H9 (cell line): ENCODE measurements at regions not wholly inside any gene's neighbourhood (a gene's known extent, or its start where the extent isn't known, plus 50 kb on each side); places are given as distances from the start of the nearest gene placed in this dataset.

Source experiments
- DNase-seq: peaks from one replicate; pipeline ENCODE4 v3.0.0-alpha.2; 2017
- H2AFZ ChIP-seq: one replicate; pipeline ENCODE4 v1.6.1; 2013; ENCODE audit warnings: mild to moderate bottlenecking, low read length, control low read depth, moderate library complexity
- H2AK5ac ChIP-seq: 2 replicates; pipeline ENCODE4 v1.6.1; 2013; ENCODE audit warnings: low read length, control low read depth, mixed read lengths; ENCODE audit not compliant: insufficient read length
- H2BK120ac ChIP-seq: one replicate; pipeline ENCODE4 v1.6.1; 2013; ENCODE audit warnings: low read depth, mild to moderate bottlenecking, low read length, control low read depth, inconsistent platforms; ENCODE audit not compliant: poor library complexity, severe bottlenecking
- H2BK12ac ChIP-seq: 2 replicates; pipeline ENCODE4 v1.6.1; 2013; ENCODE audit warnings: low read length, control low read depth, mixed read lengths, low read depth; ENCODE audit not compliant: insufficient read length
- H2BK15ac ChIP-seq: 2 replicates; pipeline ENCODE4 v1.6.1; 2013; ENCODE audit warnings: low read depth, low read length, control low read depth
- H2BK20ac ChIP-seq: one replicate; pipeline ENCODE4 v1.6.1; 2013; ENCODE audit warnings: low read depth, mild to moderate bottlenecking, low read length, control low read depth, inconsistent platforms; ENCODE audit not compliant: poor library complexity, severe bottlenecking
- H2BK5ac ChIP-seq: 2 replicates; pipeline ENCODE4 v1.6.1; 2013; ENCODE audit warnings: low read length, control low read depth, mixed read lengths; ENCODE audit not compliant: insufficient read length
- H3K14ac ChIP-seq: 2 replicates; pipeline ENCODE4 v1.6.1; 2013; ENCODE audit warnings: low read length, control low read depth; ENCODE audit not compliant: insufficient read depth
- H3K18ac ChIP-seq: 2 replicates; pipeline ENCODE4 v1.6.1; 2013; ENCODE audit warnings: low read depth, mild to moderate bottlenecking, mixed read lengths, low read length, control low read depth; ENCODE audit not compliant: insufficient read length
- H3K23ac ChIP-seq: 2 replicates; pipeline ENCODE4 v1.6.1; 2013; ENCODE audit warnings: low read length, control low read depth, mixed read lengths, low read depth; ENCODE audit not compliant: insufficient read length
- H3K23me2 ChIP-seq: 2 replicates; pipeline ENCODE4 v1.6.1; 2013; ENCODE audit warnings: low read depth, mild to moderate bottlenecking, mixed read lengths, low read length, control low read depth; ENCODE audit not compliant: insufficient read length, poor library complexity, severe bottlenecking
- H3K27ac ChIP-seq: 2 replicates; pipeline ENCODE4 v1.5.1; 2013; ENCODE audit warnings: low read length, control low read depth, mixed read lengths, low read depth; ENCODE audit not compliant: insufficient read length
- H3K27me3 ChIP-seq: 2 replicates; pipeline ENCODE4 v1.6.1; 2013; ENCODE audit warnings: low read length, control low read depth, inconsistent platforms; ENCODE audit not compliant: insufficient read depth
- H3K4ac ChIP-seq: 2 replicates; pipeline ENCODE4 v1.6.1; 2013; ENCODE audit warnings: low read depth, mild to moderate bottlenecking, control low read depth, inconsistent platforms, low read length, moderate library complexity
- H3K4me1 ChIP-seq: 2 replicates; pipeline ENCODE4 v1.6.1; 2013; ENCODE audit warnings: low read length, control low read depth, inconsistent platforms; ENCODE audit not compliant: insufficient read depth
- H3K4me2 ChIP-seq: 2 replicates; pipeline ENCODE4 v1.6.1; 2013; ENCODE audit warnings: low read length, control low read depth, mixed read lengths; ENCODE audit not compliant: insufficient read length, insufficient read depth
- H3K56ac ChIP-seq: 2 replicates; pipeline ENCODE4 v1.6.1; 2013; ENCODE audit warnings: low read depth, mild to moderate bottlenecking, mixed read lengths, low read length, control low read depth; ENCODE audit not compliant: insufficient read length
- H3K79me1 ChIP-seq: 2 replicates; pipeline ENCODE4 v1.6.1; 2013; ENCODE audit warnings: low read depth, mild to moderate bottlenecking, moderate library complexity, low read length, control low read depth, inconsistent platforms; ENCODE audit not compliant: insufficient read depth, poor library complexity, severe bottlenecking
- H3K79me2 ChIP-seq: 2 replicates; pipeline ENCODE4 v1.6.1; 2013; ENCODE audit warnings: low read length, control low read depth, inconsistent platforms; ENCODE audit not compliant: insufficient read depth
- H3K9ac ChIP-seq: 2 replicates; pipeline ENCODE4 v1.6.1; 2013; ENCODE audit warnings: low read length, control low read depth, mixed read lengths; ENCODE audit not compliant: insufficient read length; ENCODE audit errors: extremely low read depth
- H3K9me3 ChIP-seq: one replicate; pipeline ENCODE4 v1.6.1; 2013; ENCODE audit warnings: low read depth, low read length, inconsistent platforms; ENCODE audit not compliant: control insufficient read depth
- H3T11ph ChIP-seq: one replicate; pipeline ENCODE4 v1.6.1; 2013; ENCODE audit warnings: mild to moderate bottlenecking, low read length, control low read depth, inconsistent platforms
- H4K20me1 ChIP-seq: one replicate; pipeline ENCODE4 v1.6.1; 2013; ENCODE audit not compliant: control insufficient read depth, insufficient read length, insufficient read depth
- H4K5ac ChIP-seq: 2 replicates; pipeline ENCODE4 v1.6.1; 2013; ENCODE audit warnings: low read depth, mild to moderate bottlenecking, mixed read lengths, low read length, control low read depth; ENCODE audit not compliant: insufficient read length
- H4K8ac ChIP-seq: replicated peaks from 2 replicates; pipeline ENCODE4 v1.6.1; 2013; ENCODE audit warnings: low read length, control low read depth, mixed read lengths, low read depth; ENCODE audit not compliant: insufficient read length
- H4K91ac ChIP-seq: 2 replicates; pipeline ENCODE4 v1.6.1; 2013; ENCODE audit warnings: low read depth, mild to moderate bottlenecking, moderate library complexity, mixed read lengths, low read length, control low read depth; ENCODE audit not compliant: insufficient read length
- H3K27ac Mint-ChIP-seq, 3 experiments: 2 replicates in 2 of 3; 3 replicates in 1 of 3; pipeline ENCODE4 v1.8.0; 2020 to 2021; ENCODE audit warnings: mixed read lengths in 3 of 3, mild to moderate bottlenecking in 1 of 3, moderate library complexity in 1 of 3
- H3K27me3 Mint-ChIP-seq: 2 replicates; pipeline ENCODE4 v1.8.0; 2021; ENCODE audit warnings: low read depth, mild to moderate bottlenecking, moderate library complexity, mixed read lengths
- H3K36me3 Mint-ChIP-seq, 3 experiments: 2 replicates in 2 of 3; 3 replicates in 1 of 3; pipeline ENCODE4 v1.8.0; 2020 to 2021; ENCODE audit warnings: low read depth in 3 of 3, mixed read lengths in 3 of 3; ENCODE audit not compliant: insufficient read depth in 1 of 3
- H3K4me1 Mint-ChIP-seq, 2 experiments: 2 replicates each; pipeline ENCODE4 v1.8.0; 2020; ENCODE audit warnings: mixed read lengths in 2 of 2
- H3K4me3 Mint-ChIP-seq, 2 experiments: 2 replicates in 1 of 2; 3 replicates in 1 of 2; pipeline ENCODE4 v1.8.0; 2020 to 2021; ENCODE audit warnings: mild to moderate bottlenecking in 2 of 2, mixed read lengths in 2 of 2, moderate library complexity in 1 of 2
- H3K9me3 Mint-ChIP-seq, 2 experiments: 2 replicates in 1 of 2; 3 replicates in 1 of 2; pipeline ENCODE4 v1.8.0; 2020; ENCODE audit warnings: mild to moderate bottlenecking in 2 of 2, mixed read lengths in 2 of 2, moderate library complexity in 1 of 2
- CTCF ChIP-seq: fragments of 200-600 bp; sonication (generic); conservative IDR thresholded peaks from 3 replicates; pipeline ENCODE4 v1.8.0; 2021; ENCODE audit warnings: antibody characterized with exemption, mild to moderate bottlenecking
- WGBS: extraction: QIAGEN DNeasy Blood & Tissue Kit; methylation state at CpG from one replicate; pipeline ENCODE4 v1.1.7; 2013; ENCODE audit warnings: missing lambda C conversion rate, low lambda C conversion rate, mixed read lengths; ENCODE audit not compliant: insufficient read length; ENCODE audit errors: extremely low coverage; 5-methylcytosine and 5-hydroxymethylcytosine counted together

- no peak overlapping the region for H3K4me2 ChIP-seq
- no peaks in the 10 kb centered on the region for H3K9me3 ChIP-seq
- no peak overlapping the region for H3K23ac ChIP-seq
- no peak overlapping the region for H3K56ac ChIP-seq
- H2BK5ac ChIP-seq = no peak overlapping the region
- no peak overlapping the region for H3K27ac ChIP-seq
- no CpG with 5 or more reads among the region's 1 CpG for WGBS
- H3K4ac ChIP-seq = no peak overlapping the region
- no peak overlapping the region for H2BK20ac ChIP-seq
- H2BK120ac ChIP-seq = no peak overlapping the region
- no peaks in the 10 kb centered on the region for H3K79me2 ChIP-seq
- no peak overlapping the region for H3K14ac ChIP-seq
- no peak for DNase-seq
- no peak overlapping the region for H3T11ph ChIP-seq
- Mint-ChIP-seq H3K36me3 (no peaks in the 10 kb centered on the region), H3K27ac (no peak overlapping the region), H3K4me1 (peaks cover 5 to 9% of the 10 kb centered on the region in 2 experiments; a peak in 3 of 4 replicates), H3K4me3 (no peak overlapping the region), H3K9me3 (no peaks in the 10 kb centered on the region), H3K27me3 (peaks cover 3% of the 10 kb centered on the region)
- no peaks in the 10 kb centered on the region for H3K27me3 ChIP-seq
- no peak overlapping the region for H2BK15ac ChIP-seq
- no peak overlapping the region for H3K9ac ChIP-seq
- no peaks in the 10 kb centered on the region for H3K79me1 ChIP-seq
- no peak overlapping the region for H4K8ac ChIP-seq
- no peaks in the 10 kb centered on the region for H3K4me1 ChIP-seq
- no peak overlapping the region for H4K5ac ChIP-seq
- no peak overlapping the region for H3K18ac ChIP-seq
- no peak overlapping the region for H2AK5ac ChIP-seq
- TF ChIP-seq CTCF = no peak
- no peaks in the 10 kb centered on the region for H4K20me1 ChIP-seq
- no peak overlapping the region for H2AFZ ChIP-seq
- H2BK12ac ChIP-seq = no peak overlapping the region
- H3K23me2 ChIP-seq = no peaks in the 10 kb centered on the region
- H4K91ac ChIP-seq = no peak overlapping the region
Observed at GRCh38 chr15:75131269-75131643, 70.4 kb upstream of the C15orf39 start.
